ENCODE measurements at regions not wholly inside any gene's neighbourhood (a gene's known extent, or its start where the extent isn't known, plus 50 kb on each side); places are given as distances from the start of the nearest gene placed in this dataset.

DNA sequence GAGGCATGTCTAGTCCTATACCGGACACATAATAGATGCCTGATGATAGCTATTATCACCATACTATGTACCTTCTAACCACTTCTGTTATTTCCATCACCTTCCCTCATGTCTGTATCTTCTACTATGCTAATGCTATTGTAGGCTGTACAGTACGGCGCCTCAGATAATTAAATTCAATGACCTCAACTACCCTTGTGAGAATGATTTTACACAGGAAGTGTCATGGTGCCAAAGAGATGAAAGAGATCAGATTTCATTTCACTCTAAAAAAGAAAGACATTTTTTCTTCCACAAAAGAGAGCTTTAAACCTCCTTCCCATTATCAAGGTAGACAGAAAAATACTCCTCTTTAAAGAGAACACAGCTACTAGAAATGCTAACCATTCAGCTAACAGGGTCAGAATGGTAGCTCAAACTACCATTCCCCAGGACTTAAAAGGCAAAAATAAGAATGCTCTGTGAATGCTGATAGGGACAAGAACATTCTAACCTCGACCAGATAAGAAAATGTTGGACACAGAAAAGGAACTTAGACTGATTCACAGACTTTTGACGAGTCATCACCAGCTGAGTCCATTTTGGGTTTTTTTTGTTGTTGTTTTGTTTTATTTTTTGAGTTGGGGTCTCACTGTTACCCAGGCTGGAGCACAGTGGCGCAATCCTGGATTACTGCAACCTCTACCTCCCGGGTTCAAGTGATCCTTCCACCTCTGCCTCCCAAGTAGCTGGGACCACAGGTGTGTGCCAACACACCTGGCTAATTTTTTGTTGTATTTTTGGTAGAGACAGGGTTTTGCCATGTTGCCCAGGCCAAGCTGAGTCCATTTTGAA is 99.2 kb upstream of the RAPGEF2 start:
- DNase-seq (ENCODE audit: low read depth): peak; percentile 45
- no peak overlapping the region for H3K4me3 ChIP-seq (ENCODE audit: low read depth, low read length)
- TF ChIP-seq, protein P1, sequence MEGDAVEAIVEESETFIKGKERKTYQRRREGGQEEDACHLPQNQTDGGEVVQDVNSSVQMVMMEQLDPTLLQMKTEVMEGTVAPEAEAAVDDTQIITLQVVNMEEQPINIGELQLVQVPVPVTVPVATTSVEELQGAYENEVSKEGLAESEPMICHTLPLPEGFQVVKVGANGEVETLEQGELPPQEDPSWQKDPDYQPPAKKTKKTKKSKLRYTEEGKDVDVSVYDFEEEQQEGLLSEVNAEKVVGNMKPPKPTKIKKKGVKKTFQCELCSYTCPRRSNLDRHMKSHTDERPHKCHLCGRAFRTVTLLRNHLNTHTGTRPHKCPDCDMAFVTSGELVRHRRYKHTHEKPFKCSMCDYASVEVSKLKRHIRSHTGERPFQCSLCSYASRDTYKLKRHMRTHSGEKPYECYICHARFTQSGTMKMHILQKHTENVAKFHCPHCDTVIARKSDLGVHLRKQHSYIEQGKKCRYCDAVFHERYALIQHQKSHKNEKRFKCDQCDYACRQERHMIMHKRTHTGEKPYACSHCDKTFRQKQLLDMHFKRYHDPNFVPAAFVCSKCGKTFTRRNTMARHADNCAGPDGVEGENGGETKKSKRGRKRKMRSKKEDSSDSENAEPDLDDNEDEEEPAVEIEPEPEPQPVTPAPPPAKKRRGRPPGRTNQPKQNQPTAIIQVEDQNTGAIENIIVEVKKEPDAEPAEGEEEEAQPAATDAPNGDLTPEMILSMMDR (conservative IDR thresholded peaks at IDR 0.05; ENCODE audit: low read depth, low read length): no peak

DNA sequence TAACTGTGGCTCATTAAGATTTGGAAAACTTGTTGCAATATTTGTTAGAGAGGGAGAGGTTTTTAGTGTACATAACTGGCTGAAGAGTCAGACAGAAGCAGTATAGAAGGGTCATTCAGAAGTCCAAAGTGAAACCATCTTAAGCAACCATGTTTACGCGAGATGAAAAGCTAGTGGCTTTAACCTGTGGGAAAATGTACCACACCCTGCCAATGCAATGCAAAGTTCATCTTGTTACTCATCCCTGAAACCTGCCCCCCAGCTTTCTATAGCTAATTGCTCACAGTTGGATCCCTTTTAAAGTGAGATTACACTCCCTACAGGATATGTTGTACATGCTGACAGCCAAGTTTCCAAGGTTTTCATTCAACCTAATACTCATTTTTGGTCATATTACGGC is 96.7 kb upstream of the RAPGEF2 start:
- no peak overlapping the region for H3K4me3 ChIP-seq (ENCODE audit: low read depth, low read length)
- TF ChIP-seq, protein P1 (conservative IDR thresholded peaks at IDR 0.05; ENCODE audit: low read depth, low read length): no peak
- DNase-seq (ENCODE audit: low read depth): peak; percentile 88

DNA sequence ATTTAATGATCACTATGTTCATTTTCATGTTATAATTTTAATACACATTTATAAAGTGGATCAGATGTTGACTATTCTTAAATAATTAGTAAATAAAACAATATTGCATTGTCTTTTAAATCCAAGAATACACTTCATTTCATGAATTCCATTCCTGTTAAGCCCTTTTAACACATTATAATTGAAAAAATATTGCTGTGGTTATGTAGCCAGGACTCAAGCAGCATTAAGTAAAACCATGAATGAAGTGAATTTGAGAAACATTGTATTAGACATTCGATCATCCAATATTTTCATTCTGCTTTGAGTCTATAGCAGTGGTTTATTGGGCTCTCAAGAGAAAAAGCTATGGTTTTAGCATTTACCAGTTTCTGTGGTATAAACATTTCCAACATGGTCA is 94.2 kb upstream of the RAPGEF2 start:
- TF ChIP-seq, protein P1 (conservative IDR thresholded peaks at IDR 0.05; ENCODE audit: low read depth, low read length): no peak
- no peak overlapping the region for H3K4me3 ChIP-seq (ENCODE audit: low read depth, low read length)
- DNase-seq (ENCODE audit: low read depth): no peak

DNA sequence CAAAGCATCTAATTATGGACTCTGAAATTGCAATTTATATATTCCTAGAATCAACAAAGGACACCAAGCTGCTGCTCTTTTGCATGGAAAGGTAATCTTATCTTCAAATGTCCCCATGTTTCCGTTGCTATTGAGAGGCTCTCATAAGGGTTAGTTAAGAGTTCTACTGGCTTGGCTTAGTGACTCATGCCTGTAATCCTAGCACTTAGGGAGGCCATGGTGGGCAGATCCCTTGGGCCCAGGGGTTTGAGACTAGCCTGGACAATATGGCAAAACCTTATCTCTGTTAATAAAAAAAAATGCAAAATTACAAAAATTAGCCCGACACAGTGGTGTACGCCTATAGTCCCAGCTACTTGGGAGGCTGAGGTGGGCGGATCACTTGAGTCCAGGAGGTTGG is 93.4 kb upstream of the RAPGEF2 start:
- TF ChIP-seq, protein P1 (conservative IDR thresholded peaks at IDR 0.05; ENCODE audit: low read depth, low read length): no peak
- H3K4me3 ChIP-seq (ENCODE audit: low read depth, low read length): no peak overlapping the region
- DNase-seq (ENCODE audit: low read depth): no peak

DNA sequence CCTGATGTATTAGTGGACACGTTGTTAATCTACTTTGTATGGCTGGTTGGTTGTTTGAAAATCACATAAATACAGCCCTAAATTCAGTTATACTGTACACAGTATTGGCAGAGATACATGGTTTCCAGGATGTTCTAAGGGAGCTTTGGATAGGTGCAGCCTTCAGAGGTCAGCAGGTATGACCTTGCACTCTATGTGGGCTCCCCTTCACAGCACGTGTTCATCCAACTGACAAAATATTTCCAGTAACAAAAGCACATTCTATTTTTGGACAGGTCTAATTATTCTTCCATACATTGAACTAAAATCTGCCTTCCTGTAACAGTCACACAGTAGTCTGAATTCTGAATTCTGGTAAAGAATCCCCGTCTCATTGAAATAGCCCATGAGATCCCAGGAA is 92.8 kb upstream of the RAPGEF2 start:
- DNase-seq (ENCODE audit: low read depth): no peak
- no peak overlapping the region for H3K4me3 ChIP-seq (ENCODE audit: low read depth, low read length)
- TF ChIP-seq, protein P1 (conservative IDR thresholded peaks at IDR 0.05; ENCODE audit: low read depth, low read length): no peak

DNA sequence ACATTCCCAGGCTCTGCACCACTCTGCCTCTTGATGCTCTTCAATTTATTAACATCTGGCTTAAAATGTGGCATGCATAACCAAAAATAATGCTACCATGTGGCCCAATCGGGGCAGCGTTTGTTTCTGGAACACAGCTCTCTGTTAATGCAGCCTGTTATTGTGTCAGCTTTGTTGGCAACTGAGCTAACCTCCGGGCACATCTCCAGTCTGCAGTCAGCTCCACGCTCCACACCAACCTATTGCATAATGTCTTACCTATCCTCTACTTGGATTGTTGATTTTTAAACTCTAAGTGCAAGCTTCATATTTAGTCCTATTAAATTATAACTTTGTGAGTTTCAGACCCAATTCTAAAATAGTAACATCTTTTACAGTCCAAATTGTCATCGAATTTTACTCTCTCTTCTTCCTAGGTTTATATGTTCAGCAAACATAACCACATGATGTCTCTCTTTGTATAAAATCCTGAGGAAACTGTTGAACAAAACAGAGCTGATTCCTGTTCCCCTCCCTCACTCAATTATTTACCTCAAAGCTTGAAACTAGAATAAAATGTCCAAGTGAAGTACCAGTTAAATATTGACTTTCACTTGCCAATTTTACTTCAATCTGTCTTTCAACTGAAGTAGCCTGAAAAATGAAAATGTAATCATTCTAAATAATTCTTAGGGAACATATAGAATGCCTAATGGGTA is 92.2 kb upstream of the RAPGEF2 start:
- no peak overlapping the region for H3K4me3 ChIP-seq (ENCODE audit: low read depth, low read length)
- peak; percentile 84 for DNase-seq (ENCODE audit: low read depth)
- TF ChIP-seq, protein P1 (conservative IDR thresholded peaks at IDR 0.05; ENCODE audit: low read depth, low read length): no peak

Data from choroid plexus epithelial cell (primary cell).